ENCODE measurements at regions not wholly inside any gene's neighbourhood (a gene's known extent, or its start where the extent isn't known, plus 50 kb on each side); places are given as distances from the start of the nearest gene placed in this dataset.

- no peak for DNase-seq (ENCODE audit: low spot score)
- H3K27ac ChIP-seq (ENCODE audit: low read depth, low read length, poor library complexity, severe bottlenecking): no peak overlapping the region
- TF ChIP-seq EZH2 (IDR thresholded peaks at IDR 0.05; ENCODE audit: borderline replicate concordance, low read depth, low read length, poor library complexity, severe bottlenecking) (no peak), CTCF (conservative IDR thresholded peaks at IDR 0.05; ENCODE audit: low read depth, low read length) (no peak)
- H3K4me3 ChIP-seq (ENCODE audit: low read depth, low read length, poor library complexity, severe bottlenecking): no peak overlapping the region
- no peaks in the 10 kb centered on the region for H3K9me3 ChIP-seq (ENCODE audit: low read depth, low read length, poor library complexity, severe bottlenecking)
- H3K27me3 ChIP-seq (replicated peaks; ENCODE audit: insufficient read depth, low read depth, low read length, poor library complexity): no peaks in the 10 kb centered on the region
- ChIA-PET CTCF (no interaction called here), POLR2A (ENCODE audit: low non-redundant PET) (no interaction called here)
- BruUV-seq (replicated peaks): no TSS peak
- intact Hi-C loops (cut with micrococcal nuclease; ENCODE audit: unreplicated experiment): no loop called here
- H3K36me3 ChIP-seq (ENCODE audit: insufficient read depth, low read length, poor library complexity, severe bottlenecking): no peaks in the 10 kb centered on the region
- peaks cover 15% of the 10 kb centered on the region for H3K4me1 ChIP-seq (ENCODE audit: insufficient read depth, low read length, poor library complexity, severe bottlenecking)
Measured at GRCh38 chr2:144158096-144158495, 361.8 kb downstream of the ZEB2 start.

- Histone ChIP-seq H3K9me3 (ENCODE audit: low read depth, low read length, poor library complexity, severe bottlenecking) (no peaks in the 10 kb centered on the region), H3K4me1 (ENCODE audit: insufficient read depth, low read length, poor library complexity, severe bottlenecking) (peaks cover 26% of the 10 kb centered on the region), H3K36me3 (ENCODE audit: insufficient read depth, low read length, poor library complexity, severe bottlenecking) (no peaks in the 10 kb centered on the region), H3K27me3 (replicated peaks; ENCODE audit: insufficient read depth, low read depth, low read length, poor library complexity) (no peaks in the 10 kb centered on the region), H3K27ac (ENCODE audit: low read depth, low read length, poor library complexity, severe bottlenecking) (no peak overlapping the region), H3K4me3 (ENCODE audit: low read depth, low read length, poor library complexity, severe bottlenecking) (no peak overlapping the region)
- no peak for TF ChIP-seq CTCF (conservative IDR thresholded peaks at IDR 0.05; ENCODE audit: low read depth, low read length)
- no peak for TF ChIP-seq EZH2 (IDR thresholded peaks at IDR 0.05; ENCODE audit: borderline replicate concordance, low read depth, low read length, poor library complexity, severe bottlenecking)
- POLR2A ChIA-PET (ENCODE audit: low non-redundant PET): no interaction called here
- intact Hi-C loops (cut with micrococcal nuclease; ENCODE audit: unreplicated experiment): no loop called here
- CTCF ChIA-PET: no interaction called here
- no TSS peak for BruUV-seq (replicated peaks)
- DNase-seq (ENCODE audit: low spot score): no peak
Measured at GRCh38 chr2:144156736-144157640, 362.9 kb downstream of the ZEB2 start.

GRCh38 chr2:144154205-144154604 is 365.7 kb downstream of the ZEB2 start:
- H3K4me3 ChIP-seq (ENCODE audit: low read depth, low read length, poor library complexity, severe bottlenecking): no peak overlapping the region
- BruUV-seq (replicated peaks): no TSS peak
- CTCF ChIA-PET: no interaction called here
- H3K27ac ChIP-seq (ENCODE audit: low read depth, low read length, poor library complexity, severe bottlenecking): no peak overlapping the region
- intact Hi-C loops (cut with micrococcal nuclease; ENCODE audit: unreplicated experiment): no loop called here
- no peaks in the 10 kb centered on the region for H3K9me3 ChIP-seq (ENCODE audit: low read depth, low read length, poor library complexity, severe bottlenecking)
- peaks cover 42% of the 10 kb centered on the region for H3K4me1 ChIP-seq (ENCODE audit: insufficient read depth, low read length, poor library complexity, severe bottlenecking)
- TF ChIP-seq EZH2 (IDR thresholded peaks at IDR 0.05; ENCODE audit: borderline replicate concordance, low read depth, low read length, poor library complexity, severe bottlenecking) (no peak), CTCF (conservative IDR thresholded peaks at IDR 0.05; ENCODE audit: low read depth, low read length) (no peak)
- DNase-seq (ENCODE audit: low spot score): no peak
- no peaks in the 10 kb centered on the region for H3K36me3 ChIP-seq (ENCODE audit: insufficient read depth, low read length, poor library complexity, severe bottlenecking)
- POLR2A ChIA-PET (ENCODE audit: low non-redundant PET): no interaction called here
- no peaks in the 10 kb centered on the region for H3K27me3 ChIP-seq (replicated peaks; ENCODE audit: insufficient read depth, low read depth, low read length, poor library complexity)
